ENCODE measurements at regions not wholly inside any gene's neighbourhood (a gene's known extent, or its start where the extent isn't known, plus 50 kb on each side); places are given as distances from the start of the nearest gene placed in this dataset.

- DNase-seq (ENCODE audit: low read depth): no peak
Observed at GRCh38 chr12:115464661-115465060, 780.7 kb upstream of the TBX3 start.

- peak; percentile 16 for DNase-seq (ENCODE audit: low read depth)
Observed at GRCh38 chr12:115464111-115464581, 780.2 kb upstream of the TBX3 start.

- DNase-seq (ENCODE audit: low read depth): no peak
Observed at GRCh38 chr12:115461401-115461800, 777.4 kb upstream of the TBX3 start.

- no peak for DNase-seq (ENCODE audit: low read depth)
Observed at GRCh38 chr12:115457798-115458197, 773.8 kb upstream of the TBX3 start.

- no peak for DNase-seq (ENCODE audit: low read depth)
Observed at GRCh38 chr12:115456946-115457689, 773.1 kb upstream of the TBX3 start.

- DNase-seq (ENCODE audit: low read depth): no peak
Observed at GRCh38 chr12:115455268-115455681, 771.3 kb upstream of the TBX3 start.

- no peak for DNase-seq (ENCODE audit: low read depth)
Observed at GRCh38 chr12:115452751-115453281, 768.8 kb upstream of the TBX3 start.

GRCh38 chr12:115451780-115452736, 768.1 kb upstream of the TBX3 start:
- peak; percentile 26 for DNase-seq (ENCODE audit: low read depth)

- DNase-seq (ENCODE audit: low read depth): no peak
Observed at GRCh38 chr12:115451151-115451779, 767.3 kb upstream of the TBX3 start.

- DNase-seq (ENCODE audit: low read depth): no peak
Observed at GRCh38 chr12:115450710-115451109, 766.7 kb upstream of the TBX3 start.

- DNase-seq (ENCODE audit: low read depth): no peak
Observed at GRCh38 chr12:115450017-115450416, 766.0 kb upstream of the TBX3 start.

GRCh38 chr12:115449526-115449925, 765.6 kb upstream of the TBX3 start:
- no peak for DNase-seq (ENCODE audit: low read depth)

GRCh38 chr12:115444346-115444745, 760.4 kb upstream of the TBX3 start:
- DNase-seq (ENCODE audit: low read depth): peak; percentile 54

- no peak for DNase-seq (ENCODE audit: low read depth)
Observed at GRCh38 chr12:115443351-115443938, 759.5 kb upstream of the TBX3 start.

GRCh38 chr12:115440438-115440837, 756.5 kb upstream of the TBX3 start:
- peak; percentile 91 for DNase-seq (ENCODE audit: low read depth)

GRCh38 chr12:115439008-115439601, 755.1 kb upstream of the TBX3 start:
- DNase-seq (ENCODE audit: low read depth): no peak

- DNase-seq (ENCODE audit: low read depth): no peak
Observed at GRCh38 chr12:115438314-115438713, 754.3 kb upstream of the TBX3 start.

GRCh38 chr12:115437061-115437567, 753.1 kb upstream of the TBX3 start:
- no peak for DNase-seq (ENCODE audit: low read depth)

- DNase-seq (ENCODE audit: low read depth): no peak
Observed at GRCh38 chr12:115433014-115433634, 749.1 kb upstream of the TBX3 start.

GRCh38 chr12:115430636-115431035, 746.7 kb upstream of the TBX3 start:
- DNase-seq (ENCODE audit: low read depth): no peak

GRCh38 chr12:115426732-115427131, 742.8 kb upstream of the TBX3 start:
- DNase-seq (ENCODE audit: low read depth): no peak

Data from EH (cell line).